ENCODE measurements at regions not wholly inside any gene's neighbourhood (a gene's known extent, or its start where the extent isn't known, plus 50 kb on each side); places are given as distances from the start of the nearest gene placed in this dataset.
"Not testable (repeated sequence)": the region's sequence is repeated elsewhere in the genome, so short reads cannot be mapped to it uniquely, and the experiment has no call there.

DNA sequence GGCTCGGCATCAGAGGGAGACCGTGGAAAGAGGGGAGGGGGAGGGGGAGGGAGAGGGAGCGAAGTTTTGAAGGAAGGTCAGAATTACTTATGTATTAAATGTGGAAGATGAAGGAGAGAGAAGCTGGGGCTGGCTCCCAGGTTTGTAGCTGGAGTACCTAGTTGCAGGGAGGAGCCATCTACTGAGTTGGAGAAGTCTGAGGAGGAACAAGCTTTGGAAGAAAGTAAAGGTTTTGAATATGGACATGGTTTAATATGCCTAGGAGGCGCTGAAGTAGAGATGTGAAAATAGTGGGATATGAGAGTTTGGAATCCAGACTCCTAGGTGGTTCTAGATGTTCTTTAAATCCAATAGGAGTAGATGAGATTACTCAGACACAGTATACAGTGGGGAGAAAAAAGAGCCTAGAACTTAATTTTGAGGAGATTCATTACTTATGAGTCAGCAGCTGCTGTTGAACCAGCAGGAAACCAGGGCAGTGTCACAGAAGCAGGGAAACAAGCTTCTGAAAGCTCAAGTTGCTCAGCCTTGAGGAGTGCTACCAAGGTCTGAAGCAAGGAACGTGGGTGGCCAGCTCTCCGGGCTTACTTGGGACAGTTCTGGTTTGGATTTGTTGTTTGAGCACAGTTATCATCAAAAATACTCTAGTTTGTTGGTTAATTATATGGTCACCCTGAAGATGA, 149.3 kb downstream of the UTRN start:
- DNase-seq (ENCODE audit: low spot score): no peak

DNA sequence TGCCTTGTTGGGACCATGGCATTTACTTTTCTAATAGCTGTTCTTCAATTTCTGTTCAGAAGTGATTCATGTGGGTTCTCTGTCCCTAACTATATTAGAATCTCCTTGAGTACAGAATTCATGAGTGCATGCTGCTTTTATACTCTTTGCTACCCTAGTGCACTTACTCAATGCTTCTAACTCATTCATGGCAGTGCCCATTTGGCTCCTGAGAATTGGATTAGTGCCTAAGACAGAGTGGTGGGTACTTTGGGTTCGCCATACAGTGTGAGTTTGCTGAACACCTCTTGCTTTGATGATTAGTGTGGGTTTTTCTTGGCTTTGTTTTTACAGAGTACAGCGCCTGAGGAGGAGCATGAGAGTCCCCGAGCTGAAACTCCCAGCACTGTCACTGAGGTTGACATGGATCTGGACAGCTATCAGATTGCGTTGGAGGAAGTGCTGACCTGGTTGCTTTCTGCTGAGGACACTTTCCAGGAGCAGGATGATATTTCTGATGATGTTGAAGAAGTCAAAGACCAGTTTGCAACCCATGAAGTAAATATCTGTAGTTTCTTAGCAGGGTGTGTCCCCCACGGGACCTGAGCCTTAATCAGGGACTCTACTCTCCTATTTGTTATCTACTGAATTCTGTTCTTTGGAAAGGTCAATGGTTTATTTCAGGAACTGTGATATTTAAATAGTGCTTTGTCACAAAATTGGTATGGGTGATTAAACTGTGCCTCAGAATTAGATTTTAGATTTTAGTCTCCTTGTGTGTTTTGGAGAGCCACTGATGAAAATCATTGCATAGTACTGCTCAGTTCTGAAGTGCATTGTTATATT, 150.7 kb downstream of the UTRN start:
- no peak for DNase-seq (ENCODE audit: low spot score)

DNA sequence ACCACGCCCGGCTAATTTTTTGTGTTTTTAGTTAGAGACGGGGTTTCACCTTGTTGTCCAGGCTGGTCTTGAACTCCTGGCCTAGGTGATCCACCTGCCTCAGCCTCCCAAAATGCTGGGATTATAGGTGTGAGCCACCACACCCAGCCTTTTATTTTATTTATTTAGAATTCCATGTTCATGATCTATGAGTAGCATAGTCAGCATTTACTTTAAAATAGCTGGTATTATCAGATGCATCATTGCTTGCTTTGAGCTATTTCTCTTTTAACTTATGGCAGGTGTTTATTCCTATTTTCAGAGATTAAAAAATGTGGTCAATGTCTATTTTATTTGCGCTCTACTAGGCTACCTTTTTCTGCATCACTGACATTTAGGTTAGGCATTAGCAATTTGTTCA, 152.0 kb downstream of the UTRN start:
- no peak for DNase-seq (ENCODE audit: low spot score)

DNA sequence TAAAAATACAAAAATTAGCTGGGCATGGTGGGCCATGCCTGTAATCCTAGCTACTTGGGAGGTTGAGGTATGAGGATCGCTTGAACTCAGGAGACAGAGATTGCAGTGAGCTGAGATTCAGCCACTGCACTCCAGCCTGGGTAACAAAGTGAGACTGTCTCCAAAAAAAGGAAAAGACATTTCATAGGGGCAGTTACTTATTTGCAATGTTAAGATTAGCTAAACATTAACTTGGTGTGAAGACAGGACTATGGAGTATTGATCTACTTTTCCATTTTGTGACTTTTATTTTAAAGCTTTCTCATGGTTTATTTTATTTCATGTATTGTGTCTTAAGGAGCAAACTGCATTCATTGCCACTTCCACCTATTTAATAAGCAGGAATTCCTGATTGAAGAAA, 153.0 kb downstream of the UTRN start:
- DNase-seq (ENCODE audit: low spot score): no peak

DNA sequence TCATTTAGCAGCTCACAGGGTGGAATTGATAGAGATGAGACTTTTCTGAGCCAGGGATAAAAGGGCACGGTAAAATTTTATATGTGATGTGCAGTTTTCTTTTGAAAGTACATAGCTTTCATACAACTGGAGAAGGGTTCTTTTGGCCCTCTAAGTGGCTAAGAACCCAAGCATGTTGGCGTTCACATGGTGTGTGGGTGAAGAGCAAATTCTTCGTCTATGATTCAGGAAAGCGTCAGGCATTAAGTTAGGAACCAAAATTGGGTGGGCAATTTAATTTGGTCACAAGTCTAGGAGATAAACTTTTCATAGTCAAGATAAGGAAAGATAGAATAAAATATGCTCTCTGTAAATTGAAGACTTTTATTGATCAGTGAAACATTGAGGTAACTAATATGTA, 153.9 kb downstream of the UTRN start:
- DNase-seq (ENCODE audit: low spot score): no peak

DNA sequence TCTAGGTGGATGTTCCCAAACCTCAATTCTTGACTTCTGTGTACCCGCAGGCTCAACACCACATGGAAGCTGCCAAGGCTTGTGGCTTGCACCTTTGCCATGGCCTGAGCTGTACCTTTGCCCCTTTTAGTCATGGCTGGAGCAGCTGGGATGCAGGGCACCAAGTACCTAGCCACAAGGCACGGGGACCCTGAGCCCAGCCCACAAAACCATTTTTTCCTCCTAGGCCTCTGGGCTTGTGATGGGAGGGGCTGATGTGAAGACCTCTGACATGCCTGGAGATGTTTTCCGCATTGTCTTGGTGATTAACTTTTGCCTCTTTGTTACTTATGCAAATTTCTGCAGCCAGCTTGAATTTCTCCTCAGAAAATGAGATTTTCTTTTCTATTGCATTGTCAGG, 156.7 kb downstream of the UTRN start:
- DNase-seq (ENCODE audit: low spot score): not testable (repeated sequence)

DNA sequence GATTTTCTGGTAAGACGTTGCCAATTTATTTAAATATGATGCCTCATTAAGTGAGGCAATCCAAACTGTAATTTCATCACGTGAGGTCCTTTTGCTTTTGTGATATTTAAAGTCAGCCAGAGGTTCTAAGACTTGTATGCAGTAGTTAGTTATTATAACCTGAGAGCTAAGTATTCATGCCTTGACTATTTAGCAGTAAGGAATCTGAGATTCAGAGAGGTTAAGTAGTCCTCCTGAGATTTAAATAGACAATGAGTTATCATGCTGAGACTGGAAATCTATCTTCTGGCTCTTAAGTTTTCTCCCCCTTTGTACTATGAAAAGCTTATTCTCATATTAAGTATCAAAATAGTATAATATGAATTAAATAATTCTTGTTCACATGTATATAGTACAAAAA, 158.0 kb downstream of the UTRN start:
- DNase-seq (ENCODE audit: low spot score): no peak

DNA sequence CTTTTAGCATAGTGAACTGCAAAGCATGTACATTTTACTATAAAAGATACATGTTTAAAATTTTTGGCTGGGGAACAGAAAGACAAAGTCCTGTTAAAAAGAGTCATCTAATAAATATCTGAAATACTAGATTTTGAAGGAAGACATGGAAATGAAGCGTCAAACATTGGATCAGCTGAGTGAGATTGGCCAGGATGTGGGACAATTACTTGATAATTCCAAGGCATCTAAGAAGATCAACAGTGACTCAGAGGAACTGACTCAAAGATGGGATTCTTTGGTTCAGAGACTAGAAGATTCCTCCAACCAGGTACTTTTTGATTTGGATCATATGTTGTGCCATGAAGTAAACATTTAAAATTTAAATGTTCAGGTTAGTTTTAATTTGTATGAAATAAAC, 162.3 kb downstream of the UTRN start:
- no peak for DNase-seq (ENCODE audit: low spot score)

DNA sequence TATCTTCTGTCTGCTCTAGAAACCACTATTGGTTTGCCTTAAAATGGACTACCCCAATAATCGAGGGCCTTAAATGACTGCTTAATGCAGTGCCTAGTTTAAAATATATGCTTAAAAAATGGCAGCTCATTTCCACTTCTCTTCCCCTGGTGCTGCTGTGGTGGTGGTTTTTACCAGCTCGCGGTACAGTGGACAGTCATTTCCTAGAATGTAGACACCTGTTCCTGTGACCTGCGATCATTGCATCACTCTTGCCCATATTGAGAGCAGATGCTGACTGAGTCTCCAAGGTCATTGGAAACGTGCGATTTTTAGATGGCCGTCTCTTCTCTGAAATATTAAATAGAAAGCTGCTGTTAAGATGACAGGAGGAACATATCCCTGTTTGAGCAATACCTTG, 164.1 kb downstream of the UTRN start:
- DNase-seq (ENCODE audit: low spot score): no peak

DNA sequence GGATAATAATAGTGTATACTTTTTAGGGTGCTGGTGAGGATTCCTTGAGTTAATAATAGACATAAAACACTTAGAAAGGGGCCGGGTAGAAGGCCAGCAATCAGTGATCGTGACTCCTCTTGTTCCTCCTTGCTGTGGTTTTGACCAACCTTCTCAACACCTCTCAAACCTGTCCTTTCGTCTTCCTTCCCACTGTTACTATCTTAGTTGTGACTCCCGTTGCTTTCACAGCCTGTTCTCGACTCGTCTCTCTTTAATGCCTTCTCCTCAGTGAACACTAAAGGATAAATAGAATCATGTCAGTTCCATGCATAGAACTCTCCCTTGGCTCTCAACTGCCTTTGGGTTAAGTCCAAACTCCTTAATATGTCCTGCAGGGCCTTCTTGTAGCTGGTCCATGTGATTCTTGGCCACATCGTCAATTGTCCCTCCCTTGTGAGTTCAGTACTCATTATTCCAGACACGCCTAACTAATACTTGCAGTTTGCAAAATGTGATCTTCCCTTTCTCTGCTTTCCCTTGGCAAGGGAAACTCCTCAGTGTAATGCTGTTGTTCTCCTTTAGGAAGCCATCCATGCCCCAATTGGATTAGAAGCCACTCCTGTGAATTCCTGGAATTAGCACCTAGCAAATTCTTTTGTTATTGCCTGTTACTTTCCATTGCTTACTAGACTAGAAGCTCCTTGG, 164.9 kb downstream of the UTRN start:
- DNase-seq (ENCODE audit: low spot score): no peak

DNA sequence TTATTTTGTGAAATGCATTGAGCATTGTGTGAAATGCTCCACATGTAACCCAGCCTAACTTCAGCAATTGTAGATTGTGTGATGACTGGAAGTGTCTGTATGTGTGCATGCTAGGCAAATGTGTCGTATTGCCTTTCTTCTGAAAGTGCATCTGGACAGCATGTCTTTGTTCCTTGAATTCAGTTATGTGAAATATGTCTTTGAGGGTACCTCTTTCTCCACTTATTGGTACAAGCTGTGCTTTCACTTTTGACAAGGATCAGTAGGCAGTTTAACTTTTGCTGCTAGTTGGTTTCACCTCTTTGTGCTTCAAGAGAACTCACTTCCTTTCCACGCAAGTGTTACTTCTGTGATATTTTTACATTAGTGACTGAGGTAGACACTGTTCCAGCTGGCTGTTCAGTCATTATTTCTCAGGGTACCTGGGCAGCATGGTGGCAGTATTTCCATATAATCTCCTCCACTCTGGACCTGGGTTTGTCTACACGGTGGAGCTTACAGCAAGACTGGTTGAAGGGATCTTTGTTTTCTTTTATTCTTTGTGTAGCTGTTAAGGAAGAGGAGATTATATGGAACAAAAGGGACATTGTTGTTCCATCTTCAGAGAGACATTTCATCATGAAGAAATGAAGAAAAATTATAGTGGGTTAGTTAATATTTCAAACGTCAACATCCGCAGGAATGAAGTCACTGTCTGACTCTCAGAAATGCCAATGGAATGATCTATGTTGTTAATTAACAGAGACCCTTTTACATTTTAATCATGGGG, 175.4 kb downstream of the UTRN start:
- DNase-seq (ENCODE audit: low spot score): no peak

DNA sequence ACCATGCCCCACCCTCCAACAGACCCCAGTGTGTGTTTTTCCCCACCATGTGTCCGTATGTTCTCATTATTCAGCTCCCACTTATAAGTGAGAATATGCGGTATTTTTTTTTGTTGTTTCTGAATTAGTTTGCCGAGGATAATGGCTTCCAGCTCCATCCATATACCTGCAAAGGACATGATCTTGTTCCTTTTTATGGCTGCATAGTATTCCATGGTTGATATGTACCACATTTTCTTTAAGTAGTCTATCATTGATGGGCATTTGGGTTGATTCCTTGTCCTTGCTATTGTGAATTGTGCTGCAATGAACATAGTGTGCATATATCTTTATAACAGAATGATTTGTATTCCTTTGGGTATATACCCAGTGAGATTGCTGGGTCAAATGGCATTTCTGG, 176.9 kb downstream of the UTRN start:
- no peak for DNase-seq (ENCODE audit: low spot score)

DNA sequence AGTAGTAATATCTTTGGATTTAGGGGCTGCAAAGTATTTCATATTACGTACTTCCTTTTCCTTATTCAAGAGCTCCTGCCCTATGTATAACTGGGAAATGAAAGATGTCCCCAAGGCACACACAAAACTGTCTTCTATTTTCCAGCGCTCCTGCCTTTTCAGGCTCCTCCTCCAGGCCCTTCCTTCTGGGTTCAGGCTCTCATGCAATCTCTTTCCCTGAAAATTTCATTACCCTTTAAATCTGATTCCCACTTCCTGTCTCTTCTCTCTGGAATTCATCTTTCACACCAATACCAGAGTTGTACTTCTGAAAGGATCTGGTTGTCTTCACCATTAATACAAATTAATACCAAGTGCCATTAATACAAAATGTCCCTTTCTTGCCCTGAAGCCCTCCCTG, 181.6 kb downstream of the UTRN start:
- DNase-seq (ENCODE audit: low spot score): no peak

DNA sequence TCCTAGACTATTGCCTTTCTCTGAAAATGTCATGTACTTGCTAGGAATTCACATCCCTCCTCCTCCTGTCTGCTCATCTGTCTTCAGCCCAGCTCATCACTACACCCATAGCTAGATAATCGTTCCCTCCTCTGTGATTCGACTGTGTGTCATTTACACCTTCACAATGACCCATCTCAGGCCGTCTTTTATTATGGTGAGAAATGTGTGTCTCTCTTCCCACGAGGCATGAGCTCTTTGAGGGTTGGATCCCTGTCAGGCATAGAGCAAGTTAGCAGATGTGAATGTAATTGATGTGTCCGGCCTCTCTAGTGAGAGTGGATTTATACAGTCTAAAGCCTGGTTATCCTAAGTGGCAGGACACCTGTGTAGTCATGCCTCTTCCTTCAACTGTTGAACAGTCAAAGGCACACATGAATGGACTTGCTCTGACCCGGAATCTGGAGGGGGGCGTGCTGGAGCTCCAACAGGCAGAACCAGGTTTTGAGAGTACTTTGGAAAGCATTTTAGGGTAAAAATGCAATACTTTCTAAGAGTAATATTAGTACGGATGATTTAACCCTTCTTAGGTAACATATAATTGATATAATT, 182.1 kb downstream of the UTRN start:
- DNase-seq (ENCODE audit: low spot score): no peak

DNA sequence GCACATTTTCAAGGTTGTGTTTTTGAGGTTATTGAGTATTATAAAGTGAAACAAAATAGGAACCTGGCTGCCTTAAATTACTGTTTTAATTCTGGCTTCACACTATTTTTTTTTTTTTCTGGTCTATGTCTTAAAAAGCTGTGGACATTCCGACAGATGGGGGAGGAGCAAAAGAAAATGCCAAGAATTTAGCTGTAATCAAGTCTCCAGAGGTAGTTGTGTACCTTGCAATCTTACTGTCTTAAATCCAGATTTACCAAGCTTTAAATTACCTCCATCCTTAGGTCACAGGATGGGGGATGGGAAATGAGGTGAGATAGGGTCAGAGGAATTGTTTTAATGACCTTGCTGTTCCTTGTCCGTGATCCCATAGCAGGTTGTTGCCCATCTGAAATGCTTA, 182.8 kb downstream of the UTRN start:
- no peak for DNase-seq (ENCODE audit: low spot score)

DNA sequence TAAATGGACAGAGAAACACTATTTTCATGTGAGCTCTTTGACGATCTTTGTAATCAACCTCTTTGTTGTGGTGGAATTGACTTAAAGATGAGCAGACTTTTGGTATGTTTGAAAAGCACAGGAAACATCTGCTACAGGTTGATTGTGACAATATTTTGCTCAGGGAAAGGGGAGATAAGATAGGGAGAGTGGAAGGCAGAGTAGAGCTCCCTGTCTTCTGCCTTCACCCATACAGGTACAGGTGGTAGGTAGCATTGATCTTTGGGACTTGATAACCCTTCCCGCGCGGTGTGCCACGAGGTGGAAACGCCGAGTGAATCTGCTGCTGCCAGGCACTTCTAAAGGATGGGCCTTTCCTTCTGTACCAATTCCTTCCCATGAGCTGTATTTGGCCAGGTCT, 183.6 kb downstream of the UTRN start:
- no peak for DNase-seq (ENCODE audit: low spot score)

DNA sequence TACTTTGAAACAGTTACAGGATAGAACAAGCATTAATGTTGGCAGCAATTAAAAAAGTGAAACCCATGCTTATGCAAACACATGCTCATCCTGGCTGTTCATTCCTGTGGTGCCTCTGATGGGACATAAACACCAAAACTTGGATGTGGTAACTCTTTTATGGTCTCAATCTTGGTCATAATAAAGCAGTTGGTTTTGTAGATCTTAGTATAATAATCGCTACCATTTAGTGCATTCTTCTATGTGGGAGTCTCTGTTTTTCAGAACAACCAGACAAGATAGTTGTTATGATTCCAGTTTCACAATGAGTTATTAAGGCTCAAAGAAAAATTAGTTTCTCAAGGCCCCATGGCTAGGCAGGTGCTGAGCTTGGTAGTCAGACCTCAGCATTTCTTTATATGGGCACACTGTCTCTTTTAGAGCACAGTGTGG, 184.0 kb downstream of the UTRN start:
- no peak for DNase-seq (ENCODE audit: low spot score)

DNA sequence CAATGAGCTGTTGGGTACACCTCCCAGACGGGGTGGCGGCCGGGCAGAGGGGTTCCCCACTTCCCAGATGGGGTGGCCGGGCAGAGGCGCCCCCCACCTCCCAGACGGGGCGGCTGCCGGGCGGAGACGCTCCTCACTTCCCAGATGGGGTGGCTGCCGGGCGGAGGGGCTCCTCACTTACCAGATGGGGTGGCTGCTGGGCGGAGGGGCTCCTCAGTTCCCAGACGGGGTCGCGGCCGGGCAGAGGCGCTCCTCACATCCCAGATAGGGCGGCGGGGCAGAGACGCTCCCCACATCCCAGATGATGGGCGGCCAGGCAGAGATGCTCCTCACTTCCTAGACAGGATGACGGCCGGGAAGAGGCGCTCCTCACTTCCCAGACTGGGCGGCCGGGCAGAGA, 185.1 kb downstream of the UTRN start:
- not testable (repeated sequence) for DNase-seq (ENCODE audit: low spot score)

DNA sequence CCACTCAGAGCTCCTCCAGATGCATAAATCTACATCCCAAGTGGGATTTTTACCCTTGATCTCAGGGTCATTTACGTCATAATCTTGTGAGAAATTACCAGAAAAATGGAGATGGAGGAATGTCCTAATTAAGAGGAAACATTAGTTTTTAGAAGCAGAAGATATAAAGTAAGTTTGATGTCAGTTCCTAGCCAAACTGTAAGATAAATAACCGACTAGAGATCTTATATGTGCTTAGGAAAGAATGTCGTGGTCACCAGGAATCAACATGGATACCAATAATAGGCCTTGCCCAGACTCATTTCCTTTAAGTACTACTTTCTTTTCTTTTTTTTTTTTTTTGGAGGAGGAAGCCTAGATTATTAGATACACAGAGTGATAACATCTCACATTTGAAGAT, 186.9 kb downstream of the UTRN start:
- DNase-seq (ENCODE audit: low spot score): no peak

DNA sequence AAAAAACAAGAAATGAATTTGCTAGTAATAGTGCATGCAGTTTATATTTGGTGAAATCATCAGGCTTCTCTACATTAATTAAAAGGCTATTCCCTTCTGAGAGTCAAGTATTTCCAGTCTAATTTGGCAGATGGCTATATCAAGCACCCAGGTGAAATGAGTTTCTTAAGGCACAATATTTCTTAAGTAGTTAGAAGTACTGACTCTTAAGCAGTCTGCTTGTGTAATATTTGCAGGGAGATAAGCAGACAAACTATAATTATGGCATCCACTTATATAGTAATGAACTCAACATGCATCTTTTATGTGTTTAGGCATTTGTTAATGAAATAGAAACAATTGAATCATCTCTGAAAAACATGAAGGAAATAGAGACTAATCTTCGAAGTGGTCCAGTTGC, 189.2 kb downstream of the UTRN start:
- no peak for DNase-seq (ENCODE audit: low spot score)

DNA sequence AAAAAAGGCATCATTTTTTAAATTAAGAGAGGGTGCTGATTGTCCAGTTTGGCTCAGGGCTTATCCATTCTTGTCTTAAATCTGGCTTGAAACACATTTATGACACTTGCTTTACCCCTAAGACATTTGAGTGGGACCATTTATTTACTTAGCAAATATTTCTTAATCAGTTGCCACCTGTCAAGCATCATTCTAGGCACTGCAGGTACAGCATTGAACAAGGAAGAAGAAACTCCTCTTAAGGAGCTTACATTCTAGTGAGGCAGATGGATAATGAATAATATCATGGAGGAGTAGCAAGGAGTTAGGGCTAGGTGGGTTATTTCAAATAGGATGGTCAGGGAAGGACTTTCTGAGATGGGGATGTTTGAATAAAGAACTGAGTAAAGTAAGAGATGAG, 189.8 kb downstream of the UTRN start:
- no peak for DNase-seq (ENCODE audit: low spot score)

DNA sequence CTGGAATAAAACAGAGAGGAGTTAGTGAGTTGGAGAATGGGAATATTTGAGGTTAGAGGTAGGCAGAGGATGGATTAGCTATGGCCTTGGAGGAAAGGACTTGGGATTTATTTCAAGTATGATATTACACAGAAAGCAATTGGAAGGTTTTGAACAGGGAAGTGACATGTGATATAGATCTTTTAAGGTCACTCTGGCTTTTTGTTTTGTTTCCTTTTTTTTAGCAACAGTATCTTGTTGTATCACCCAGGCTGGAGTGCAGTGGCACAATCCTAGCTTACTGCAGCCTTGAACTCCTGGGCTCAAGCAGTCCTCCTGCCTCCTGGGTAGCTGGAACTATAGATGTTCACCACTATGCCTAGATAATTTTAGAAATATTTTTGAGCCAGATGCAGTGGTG, 190.3 kb downstream of the UTRN start:
- DNase-seq (ENCODE audit: low spot score): no peak
